ENCODE measurements at regions not wholly inside any gene's neighbourhood (a gene's known extent, or its start where the extent isn't known, plus 50 kb on each side); places are given as distances from the start of the nearest gene placed in this dataset.

DNA sequence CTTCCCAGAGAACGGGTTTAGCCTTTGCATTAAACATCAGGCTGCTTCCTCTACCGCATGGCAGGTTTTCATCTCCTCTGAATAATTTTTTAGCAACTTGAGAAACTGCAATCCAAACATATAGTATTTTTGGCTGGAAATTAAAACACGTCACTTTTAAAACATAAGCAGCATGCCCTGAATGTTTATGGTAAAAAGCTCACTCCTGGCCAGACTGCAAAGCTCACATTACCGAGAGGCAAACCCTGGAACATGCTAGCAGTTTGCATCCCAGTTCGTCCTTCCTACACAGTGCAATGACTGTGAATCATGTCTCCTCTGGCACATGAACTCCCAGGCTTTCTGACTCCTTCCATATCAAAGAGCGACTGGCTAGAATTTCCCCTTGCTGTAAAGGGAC, 312.3 kb downstream of the RRAGC start:
- TF ChIP-seq CTCF (IDR thresholded peaks at IDR 0.05): no peak
- TF ChIP-seq POLR2A (IDR thresholded peaks at IDR 0.05): no peak

Data from vagina (tissue), 2 donors.